CD4-positive, alpha-beta T cell treated with Interleukin-15 for 1 hour (primary cell): ENCODE measurements at regions not wholly inside any gene's neighbourhood (a gene's known extent, or its start where the extent isn't known, plus 50 kb on each side); places are given as distances from the start of the nearest gene placed in this dataset.

Experiments
- DNase-seq: peaks from one replicate; pipeline ENCODE4 v3.0.0-alpha.2; 2020

DNA sequence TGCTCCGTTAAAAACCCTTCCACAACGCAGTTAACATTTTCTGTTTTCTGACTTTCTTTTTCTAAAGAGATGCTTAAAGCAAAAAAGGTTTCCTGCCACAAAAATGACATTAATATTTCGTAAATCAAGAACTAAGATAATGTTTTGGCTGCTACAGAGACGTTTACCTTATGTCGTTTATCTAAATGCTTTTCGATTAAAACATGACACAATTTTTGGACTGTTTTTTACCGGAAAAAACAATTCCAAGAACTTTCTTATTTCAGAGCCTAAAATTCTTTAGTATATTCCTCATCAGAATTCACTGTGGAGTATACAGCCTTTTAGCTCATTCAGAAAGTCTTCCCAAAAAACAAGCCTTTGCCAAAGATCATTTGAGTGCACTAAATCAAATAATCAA, 278.0 kb upstream of the TCF4 start:
- DNase-seq, result no peak

DNA sequence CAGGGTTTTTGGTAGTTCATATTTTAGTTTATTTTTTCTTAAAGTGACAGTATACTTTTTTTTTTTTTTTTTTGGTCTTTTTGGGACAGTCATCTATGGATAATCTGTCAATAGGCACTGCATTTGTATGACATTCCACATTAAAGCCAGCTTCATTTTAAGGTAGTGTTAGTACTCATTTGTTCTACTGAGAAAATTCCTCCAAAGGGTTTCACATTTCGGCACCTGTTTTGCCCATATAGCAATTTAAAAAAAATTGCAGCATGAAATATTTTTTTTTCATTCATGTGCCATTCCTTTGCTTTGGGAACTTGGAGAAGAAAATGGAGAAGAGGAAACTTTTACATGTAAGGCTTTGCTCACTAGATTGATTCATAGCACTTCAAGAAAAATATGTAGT, 276.3 kb upstream of the TCF4 start:
- DNase-seq, result no peak

DNA sequence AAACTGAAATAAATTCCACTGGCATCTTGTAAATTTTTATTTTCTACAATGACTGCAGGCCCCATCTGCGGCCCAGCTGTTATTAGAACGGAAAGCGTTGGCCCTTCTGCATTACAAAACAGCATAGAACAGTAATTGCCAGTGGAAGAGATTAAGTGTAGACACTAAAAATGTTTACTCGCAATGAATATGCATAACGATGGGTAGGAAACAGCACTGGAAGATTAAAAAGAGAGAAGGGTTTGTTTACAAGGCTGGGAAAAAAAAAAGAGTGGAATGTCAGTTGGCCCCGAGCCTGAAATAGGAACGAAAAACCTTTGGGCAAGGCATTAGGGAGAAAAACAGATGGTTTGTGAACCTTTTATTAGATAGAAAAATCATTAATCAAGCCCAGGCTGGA, 275.9 kb upstream of the TCF4 start:
- no peak for DNase-seq

DNA sequence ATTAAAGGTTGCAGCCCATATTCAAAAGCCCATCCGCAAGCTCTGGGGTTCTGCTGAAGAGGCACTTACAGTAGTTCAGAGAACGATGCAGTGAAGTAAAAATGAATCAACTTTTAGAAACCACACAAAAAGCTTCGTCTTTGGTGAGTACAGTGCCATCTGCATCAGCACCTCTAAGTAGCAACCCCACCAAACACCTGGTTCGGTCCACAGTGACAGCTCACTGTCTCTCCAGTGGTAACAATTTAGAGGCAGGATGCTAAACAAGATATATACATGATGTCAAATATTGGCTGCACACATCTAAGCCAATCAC, 275.4 kb upstream of the TCF4 start:
- no peak for DNase-seq

DNA sequence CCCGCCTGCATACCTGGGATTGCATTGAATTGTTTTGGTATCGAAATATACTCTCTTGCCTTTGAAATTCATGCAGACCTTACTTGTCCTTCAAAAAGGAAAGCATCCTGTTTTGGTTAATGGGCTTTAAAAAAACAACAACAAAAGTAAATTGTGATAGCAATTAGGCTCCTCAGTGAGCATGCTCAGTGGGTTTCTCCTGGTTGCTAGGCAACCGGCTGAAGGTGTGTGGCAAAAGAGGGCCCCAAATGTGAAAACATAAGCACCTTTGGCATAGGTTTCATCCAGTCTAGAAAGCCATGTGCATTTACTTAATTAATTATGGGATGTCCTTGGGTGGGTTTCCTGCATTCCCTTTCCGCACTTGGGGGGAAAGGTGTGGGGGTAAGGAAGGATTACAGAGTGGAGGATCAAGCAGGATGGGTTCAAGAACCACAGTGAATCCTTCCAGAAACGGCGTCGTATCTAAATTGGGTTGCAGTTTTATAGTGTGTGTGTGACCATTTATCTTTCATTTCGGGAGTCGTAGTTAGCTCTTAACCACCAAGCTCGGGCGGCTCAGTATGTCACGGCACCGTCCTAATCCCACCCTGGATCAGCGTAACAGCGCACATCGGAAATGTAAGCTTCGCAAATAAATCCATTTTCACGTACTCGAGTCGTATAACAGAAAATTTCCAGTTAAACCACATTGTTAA, 274.9 kb upstream of the TCF4 start:
- DNase-seq, result no peak

DNA sequence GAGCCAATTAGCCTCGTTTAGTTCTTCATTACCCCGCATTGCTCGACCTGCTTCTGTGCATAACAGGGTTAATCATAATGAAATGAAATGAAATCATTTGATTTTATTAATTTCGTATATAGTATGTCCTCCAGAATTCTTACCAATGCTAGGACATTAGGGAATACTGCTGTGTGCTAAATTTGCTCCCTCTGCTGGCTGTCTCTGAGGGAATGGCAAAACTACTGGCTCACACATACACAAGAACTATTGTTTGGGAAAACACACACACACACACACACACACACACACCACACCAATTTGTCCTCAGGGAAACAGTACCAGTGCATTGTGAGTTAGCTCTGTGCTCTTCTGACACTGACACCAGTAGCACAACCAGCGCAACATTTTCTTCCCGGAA, 273.3 kb upstream of the TCF4 start:
- DNase-seq, result no peak

DNA sequence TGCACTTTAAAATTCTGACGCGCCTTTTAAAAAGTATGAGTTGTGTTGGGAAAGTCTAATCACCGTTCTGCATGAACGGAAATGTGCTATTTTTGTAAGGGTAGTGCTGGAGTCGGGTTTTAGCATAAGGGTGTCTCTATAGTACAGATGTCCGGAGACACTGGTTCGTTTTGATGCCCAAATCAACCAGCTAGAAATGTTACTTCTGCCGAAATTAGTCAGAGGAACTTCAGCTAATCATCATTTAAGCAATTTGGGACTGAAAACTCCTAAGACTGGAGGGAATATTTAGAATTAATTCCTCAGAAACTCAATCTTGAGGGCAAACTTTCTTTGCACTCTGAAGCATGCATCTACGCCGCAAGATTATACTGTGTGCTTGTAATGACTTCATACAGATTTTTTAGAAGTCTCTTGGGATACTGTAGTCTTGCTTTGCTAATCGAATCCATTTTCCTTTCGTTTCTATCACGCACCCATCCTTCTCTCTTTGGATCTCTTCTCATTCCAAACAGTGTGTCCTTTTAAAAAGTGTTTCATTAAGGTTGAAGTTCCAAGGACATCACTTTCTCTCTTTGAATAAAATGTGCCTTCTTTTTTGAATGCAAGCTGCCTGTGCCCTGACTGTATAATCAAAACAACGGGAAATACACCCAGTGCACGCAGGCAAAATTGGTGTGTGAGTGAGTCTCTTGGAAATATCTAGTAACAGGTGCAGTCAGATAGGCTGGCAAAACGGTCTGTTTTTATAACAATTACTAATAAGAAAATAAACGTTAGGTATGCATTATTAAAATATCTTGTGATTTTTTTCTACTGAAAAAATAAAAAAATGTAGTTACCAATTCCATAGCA, 270.9 kb upstream of the TCF4 start:
- DNase-seq, result no peak

DNA sequence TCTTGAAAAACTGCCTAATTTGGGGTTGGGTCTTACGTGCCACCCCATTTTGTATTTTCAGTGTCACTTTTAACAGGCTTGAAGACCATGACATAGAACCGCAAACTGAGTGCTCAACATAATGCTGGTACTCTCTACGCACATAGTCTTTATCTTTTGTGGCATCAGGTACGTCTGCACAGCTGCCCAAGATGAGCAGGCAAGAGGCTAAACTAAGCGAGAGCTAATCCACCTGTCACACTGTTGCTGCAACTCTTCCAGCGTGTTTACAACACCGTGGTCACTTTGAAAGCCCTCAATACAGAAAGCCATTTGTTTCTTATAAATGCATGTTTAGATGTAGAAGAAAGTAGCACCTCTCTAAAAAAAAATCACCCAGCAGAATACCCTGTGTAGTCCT, 270.0 kb upstream of the TCF4 start:
- DNase-seq, result no peak

DNA sequence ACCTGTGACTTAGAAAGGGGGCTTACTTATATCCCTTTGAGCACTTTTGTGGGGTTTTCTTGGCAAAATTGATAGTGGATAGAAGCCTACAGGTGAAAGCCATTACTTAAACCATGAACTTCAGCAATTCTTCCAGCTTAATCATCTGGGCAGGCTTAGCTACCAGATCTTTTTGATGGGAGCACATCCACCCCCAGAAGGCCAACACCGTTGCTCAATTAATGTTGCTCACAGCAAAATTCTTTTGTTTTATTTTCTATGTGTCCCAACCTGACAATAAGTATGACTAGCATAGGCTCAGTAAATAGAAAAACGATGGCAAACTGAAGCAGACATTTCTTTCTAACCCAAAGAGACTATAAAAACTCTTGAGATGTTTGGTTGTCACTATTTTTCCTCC, 269.4 kb upstream of the TCF4 start:
- no peak for DNase-seq

DNA sequence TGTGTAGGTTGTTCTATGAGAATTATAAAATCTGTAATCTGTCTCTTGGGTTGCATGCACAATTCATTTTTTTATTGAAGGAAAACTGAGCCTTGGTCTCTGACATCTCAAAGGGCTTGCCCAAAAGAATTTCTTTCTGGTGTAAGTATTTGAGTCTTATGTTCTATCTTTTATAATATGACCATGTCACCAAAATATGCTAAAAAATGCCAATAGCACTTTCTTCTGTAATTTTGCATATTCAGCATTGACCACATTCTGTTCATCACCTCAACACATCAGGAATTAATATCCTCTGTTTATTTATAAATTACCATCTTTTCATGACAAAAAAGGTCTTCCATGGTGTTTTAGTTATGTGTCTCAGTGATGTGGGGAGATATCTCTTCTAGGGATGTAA, 268.7 kb upstream of the TCF4 start:
- DNase-seq, result no peak

DNA sequence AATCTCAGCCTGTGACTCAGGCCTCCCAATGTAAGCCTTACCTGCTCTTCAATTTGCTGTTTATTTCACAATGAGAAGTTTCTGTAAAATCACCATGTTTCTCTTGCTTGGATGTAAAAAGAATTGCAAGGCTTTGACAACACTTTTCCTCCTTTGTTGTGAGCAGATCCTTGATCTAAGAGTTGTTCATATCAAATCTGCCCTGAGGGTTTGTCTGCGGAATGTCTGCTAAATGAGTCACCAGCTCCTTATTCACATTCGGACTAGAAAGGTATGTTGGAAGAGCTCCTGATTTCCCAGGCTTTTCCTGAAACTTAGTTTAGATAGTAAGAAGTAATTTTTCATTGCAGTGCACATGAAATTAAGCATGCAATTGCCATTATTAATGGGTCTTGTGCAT, 268.2 kb upstream of the TCF4 start:
- DNase-seq, result no peak

DNA sequence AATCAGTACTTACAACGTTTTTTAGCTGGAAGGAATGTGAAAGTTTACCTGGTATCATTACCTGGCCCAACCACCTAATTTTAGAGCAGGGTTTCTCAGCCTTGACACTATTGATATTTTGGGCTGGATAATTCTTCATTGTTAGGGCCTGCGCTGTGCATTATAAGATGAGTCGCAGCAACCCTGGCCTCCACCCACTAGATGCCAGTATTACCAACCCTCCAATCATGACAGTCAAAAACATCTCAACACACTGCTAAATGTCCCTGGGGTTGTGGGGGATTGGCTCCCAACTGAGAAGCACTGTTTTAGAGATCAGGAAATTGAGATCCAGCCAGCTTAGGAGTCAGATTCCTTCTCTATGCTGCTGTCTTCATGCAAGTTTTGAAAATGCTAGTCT, 265.3 kb upstream of the TCF4 start:
- DNase-seq, result no peak

DNA sequence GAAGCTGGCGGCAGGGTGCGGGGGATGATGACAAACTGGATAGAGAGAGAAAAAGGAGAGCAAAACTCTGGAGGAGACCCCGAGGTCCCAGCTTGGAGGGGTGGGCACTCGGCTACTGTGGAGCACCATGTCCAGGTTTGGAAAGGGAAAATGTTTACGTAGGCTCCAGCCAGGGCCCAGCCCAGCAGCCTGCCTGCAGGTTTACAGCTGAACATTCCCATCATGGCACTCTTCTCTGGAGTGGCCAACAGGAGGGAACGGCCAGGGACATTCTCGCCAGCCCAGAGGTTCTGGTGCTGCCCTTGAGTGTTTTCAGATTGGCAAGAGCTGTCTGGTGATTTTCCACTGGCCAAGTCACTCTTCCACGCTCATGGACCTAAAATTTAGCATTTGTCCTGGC, 262.9 kb upstream of the TCF4 start:
- DNase-seq, result no peak

DNA sequence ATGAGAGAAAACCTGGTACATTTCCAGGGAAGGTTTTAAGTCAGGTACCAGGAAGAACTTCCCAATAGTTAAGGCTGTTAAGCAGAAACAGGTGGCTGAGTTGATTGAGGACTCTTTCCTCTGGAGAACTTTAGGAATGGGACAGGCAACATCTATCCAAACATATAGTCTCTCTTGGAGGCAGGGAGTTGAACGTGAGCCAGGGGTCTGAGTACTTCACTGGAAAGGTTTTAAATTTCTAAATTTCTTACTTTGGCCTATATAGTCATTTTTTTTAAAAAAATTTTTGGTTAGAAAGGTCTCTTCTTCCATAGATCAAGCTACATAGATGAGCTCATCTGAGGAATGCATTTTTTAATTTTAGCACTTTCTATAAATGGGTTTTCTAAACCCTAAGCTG, 261.4 kb upstream of the TCF4 start:
- no peak for DNase-seq

DNA sequence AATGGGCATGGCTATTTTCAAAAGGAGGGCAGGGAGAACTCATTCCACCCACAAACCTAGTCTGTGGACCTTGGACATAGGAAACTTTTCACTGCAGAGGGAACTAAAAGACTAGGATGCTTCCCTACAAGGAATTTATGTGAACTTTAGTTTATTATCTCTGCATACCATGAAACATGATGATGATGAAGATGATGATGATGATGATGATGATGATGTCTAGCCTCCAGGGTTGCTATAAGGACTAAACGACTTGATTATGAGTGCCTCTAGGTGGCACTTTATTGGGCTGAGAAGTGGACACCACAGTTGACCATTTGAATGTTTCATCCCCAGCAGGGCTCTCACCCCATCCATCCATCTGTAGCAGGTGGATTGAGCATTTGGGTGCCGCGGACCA, 260.0 kb upstream of the TCF4 start:
- DNase-seq, result no peak

DNA sequence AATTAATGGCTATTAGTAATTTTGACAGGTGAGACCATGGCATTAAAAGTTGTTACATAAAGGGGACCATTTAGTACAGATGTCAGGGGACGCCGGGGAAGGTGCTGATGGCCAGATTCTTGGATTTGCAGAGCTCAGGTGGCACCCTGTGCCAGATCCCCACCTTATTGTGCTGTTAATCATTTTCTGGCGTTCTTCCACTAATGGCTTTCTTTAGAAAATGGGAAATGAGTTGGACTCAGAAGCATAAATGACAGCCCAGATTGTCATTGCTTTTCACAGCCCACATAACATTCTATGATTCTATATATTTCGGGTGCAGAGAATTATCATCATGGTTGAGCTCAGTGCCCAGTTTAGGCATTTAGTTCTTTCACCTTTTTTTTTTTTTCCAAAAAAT, 257.2 kb upstream of the TCF4 start:
- DNase-seq, result no peak

DNA sequence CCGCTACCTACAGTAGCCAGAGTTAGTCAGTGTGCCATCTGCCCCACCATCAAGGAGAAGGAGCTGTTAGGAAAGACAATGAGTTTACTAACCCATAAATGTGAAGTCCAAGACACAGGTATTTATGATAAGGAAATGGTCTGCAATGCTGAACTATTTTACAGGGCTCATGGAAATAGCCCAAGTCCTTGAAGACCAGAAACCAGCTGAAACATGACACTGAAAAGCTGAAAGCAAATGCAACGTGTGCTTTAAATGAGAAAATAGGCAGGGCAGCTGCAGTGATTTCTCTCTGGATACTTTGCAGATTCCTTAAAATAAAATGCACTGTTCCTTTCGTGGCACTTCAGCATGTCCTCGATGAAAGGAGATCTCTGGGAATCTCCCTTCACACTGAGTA, 256.4 kb upstream of the TCF4 start:
- DNase-seq, result no peak

DNA sequence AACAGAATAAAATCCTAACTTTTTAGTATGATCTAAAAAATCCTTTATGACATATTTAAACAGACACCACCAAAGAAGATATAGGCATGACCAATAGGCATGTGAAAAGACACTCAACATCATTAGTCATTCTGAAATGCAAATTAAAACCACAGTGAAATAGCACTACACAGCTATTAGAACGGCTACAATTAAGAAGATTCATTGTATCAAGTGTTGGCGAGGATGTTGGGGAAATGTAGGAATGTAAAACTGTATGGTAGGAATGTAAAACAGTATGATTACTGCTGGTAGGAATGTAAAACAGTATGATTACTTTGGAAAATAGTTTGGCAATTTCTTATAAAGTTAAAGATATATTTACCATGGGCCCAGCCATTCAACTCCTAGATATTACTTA, 253.3 kb upstream of the TCF4 start:
- no peak for DNase-seq

DNA sequence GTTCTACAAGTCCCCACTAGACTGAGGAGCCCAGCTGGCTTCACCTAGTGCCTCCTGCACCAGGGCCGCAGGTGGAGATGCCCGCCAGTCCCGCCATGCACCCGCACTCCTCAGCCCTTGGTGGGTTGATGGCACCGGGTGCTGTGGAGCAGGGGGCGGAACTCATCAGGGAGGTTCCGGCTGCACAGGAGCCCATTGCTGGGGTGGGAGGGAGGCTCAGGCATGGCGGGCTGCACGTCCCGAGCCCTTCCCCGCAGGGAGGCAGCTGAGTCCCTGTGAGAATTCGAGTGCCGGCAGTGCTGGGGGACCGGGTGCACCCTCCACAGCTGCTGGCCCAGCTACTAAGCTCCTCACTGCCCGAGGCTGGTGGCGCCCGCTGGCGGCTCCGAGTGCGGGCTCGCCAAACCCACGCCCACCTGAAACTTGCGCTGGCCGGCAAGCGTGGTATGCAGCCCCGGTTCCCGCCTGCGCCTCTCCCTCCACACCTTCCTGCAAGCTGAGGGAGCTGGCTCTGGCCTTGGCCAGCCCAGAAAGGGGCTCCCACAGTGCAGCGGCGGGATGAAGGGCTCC, 252.7 kb upstream of the TCF4 start:
- no peak for DNase-seq

DNA sequence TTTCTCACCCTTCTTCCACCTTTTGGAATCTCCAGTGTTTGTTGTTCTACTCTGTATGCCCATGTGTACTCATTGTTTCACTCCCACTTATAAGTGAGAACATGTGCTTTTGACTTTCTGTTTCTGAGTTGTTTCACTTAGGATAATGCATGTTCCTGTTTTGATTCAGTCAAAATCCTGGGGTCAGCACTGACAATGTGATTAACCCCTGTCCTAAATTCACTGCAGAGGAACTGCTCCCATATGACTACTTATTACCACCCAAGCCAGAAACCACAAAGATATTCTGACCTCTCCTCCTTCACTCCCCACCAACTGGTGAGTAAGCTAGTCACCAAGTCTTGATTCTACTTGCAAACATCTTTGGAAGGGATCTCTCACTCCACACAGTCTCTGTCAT, 251.4 kb upstream of the TCF4 start:
- DNase-seq, result no peak

DNA sequence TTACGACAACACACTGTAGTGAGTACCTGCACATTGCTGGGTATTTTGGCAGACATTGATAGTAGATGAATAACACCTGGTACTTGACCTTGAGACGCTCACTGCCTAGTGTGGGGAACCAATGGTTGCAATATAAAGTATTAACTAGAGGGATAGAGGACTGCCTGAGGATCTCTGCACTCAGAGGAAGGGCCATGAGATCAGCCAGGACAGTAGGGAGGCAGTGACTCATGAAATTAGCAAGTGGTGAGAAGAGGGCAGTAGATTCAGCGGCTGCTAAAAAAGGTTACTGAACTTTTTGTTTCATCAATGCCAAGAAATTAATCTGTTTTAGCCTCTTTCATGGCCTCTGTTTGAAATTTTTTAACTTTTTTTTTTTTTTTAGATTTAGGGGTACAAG, 250.8 kb upstream of the TCF4 start:
- DNase-seq, result no peak

DNA sequence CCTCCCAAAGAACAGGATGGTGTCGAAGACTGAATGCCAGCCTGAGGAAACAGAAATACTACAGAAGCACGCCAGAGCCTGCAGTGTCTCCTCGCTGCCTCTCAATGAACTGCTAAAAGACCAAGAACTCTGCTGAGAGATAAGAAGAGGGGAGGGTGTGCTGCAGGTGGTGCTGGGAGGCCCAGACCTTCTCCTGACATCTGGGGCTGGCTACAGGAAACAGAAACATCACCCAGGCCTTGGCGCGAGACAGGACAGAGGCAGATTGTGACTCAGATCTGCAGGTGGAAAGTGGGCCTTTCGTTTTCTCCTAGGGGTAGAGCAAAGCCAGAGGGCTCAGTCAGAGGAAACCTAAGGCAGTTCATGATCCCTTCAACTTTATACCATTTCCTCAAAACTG, 250.3 kb upstream of the TCF4 start:
- no peak for DNase-seq

DNA sequence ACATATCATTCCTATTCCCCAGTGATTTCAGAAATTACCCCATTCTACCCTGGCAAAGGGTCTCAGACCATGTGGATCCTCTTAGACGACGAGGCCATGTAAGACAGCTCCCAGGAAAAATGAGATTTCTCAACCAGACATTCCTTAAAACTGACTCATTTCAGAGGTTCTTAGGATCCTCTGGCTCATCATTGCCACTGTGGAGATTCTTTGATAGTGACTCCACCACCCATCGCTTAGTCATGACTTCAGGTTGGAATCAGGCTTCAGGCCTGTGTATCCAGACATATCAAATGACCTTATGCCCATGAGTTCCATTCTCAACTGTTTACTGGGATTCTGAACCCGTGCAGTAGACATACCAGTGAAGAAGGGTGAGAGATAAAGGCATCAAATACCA, 245.6 kb upstream of the TCF4 start:
- DNase-seq, result no peak

DNA sequence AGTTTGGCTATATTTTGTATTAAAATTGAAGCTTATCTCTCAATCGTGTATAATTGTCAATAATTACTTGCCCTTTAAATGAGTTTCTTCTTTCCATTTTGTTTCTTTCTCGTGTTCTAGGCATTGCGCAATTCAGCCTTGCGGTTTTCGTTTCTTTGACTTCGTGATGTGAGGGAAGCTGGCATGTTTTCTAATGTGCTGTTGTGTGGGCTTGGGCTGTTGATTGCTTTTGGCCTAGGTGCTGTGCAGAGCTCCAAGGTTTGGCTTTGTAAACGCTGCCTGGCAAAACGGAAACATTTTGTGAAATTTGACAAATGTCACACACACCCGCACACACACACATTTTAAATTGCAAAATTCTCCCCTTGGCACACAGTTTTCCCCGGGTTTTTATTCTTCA, 242.6 kb upstream of the TCF4 start:
- no peak for DNase-seq

DNA sequence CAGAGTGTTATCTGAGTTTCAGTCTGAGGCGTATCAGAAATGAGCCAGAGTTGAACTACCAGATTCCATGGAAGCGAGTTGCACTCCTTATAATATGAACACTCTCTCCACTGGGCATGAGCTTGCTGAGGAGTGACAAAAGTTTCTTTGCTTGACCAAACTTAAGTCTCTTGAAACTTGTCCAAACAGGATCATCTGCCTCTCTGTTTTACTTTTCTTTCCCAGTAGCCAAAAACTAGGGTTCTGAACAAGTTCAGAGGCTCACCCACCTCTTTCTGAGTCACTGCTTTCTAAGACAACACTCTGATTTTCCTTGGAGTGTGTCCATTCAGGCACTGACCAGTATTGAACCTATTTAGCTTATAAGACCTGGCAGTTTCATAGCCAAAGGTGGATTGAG, 233.2 kb upstream of the TCF4 start:
- DNase-seq, result no peak
